NCI-H82 treated with DMSO at 0.1 percent for 48 hours (cell line): ENCODE measurements at regions not wholly inside any gene's neighbourhood (a gene's known extent, or its start where the extent isn't known, plus 50 kb on each side); places are given as distances from the start of the nearest gene placed in this dataset.
"Not testable (repeated sequence)": the region's sequence is repeated elsewhere in the genome, so short reads cannot be mapped to it uniquely, and the experiment has no call there.

Source experiments
- DNase-seq: peaks from one replicate; lab custom pipeline; 2025; ENCODE audit not compliant: unreplicated experiment; lab: John Stamatoyannopoulos, UW

- DNase-seq, result no peak
Measured at GRCh38 chr4:13981499-13981898, 354.0 kb upstream of the BOD1L1 start.

- no peak for DNase-seq
Measured at GRCh38 chr4:13982010-13982409, 354.5 kb upstream of the BOD1L1 start.

- no peak for DNase-seq
Measured at GRCh38 chr4:13983189-13983790, 355.8 kb upstream of the BOD1L1 start.

GRCh38 chr4:13984991-13985800, 357.7 kb upstream of the BOD1L1 start:
- no peak for DNase-seq

- no peak for DNase-seq
Measured at GRCh38 chr4:13985837-13986236, 358.3 kb upstream of the BOD1L1 start.

- no peak for DNase-seq
Measured at GRCh38 chr4:13986548-13986947, 359.0 kb upstream of the BOD1L1 start.

- no peak for DNase-seq
Measured at GRCh38 chr4:13988353-13989305, 361.1 kb upstream of the BOD1L1 start.

- DNase-seq, result no peak
Measured at GRCh38 chr4:13989501-13989900, 362.0 kb upstream of the BOD1L1 start.

- DNase-seq, result no peak
Measured at GRCh38 chr4:13990596-13991589, 363.4 kb upstream of the BOD1L1 start.

- no peak for DNase-seq
Measured at GRCh38 chr4:13992041-13992440, 364.5 kb upstream of the BOD1L1 start.

GRCh38 chr4:13992975-13993520, 365.5 kb upstream of the BOD1L1 start:
- no peak for DNase-seq

- DNase-seq, result no peak
Measured at GRCh38 chr4:13994016-13994415, 366.5 kb upstream of the BOD1L1 start.

- no peak for DNase-seq
Measured at GRCh38 chr4:13998850-13999445, 371.4 kb upstream of the BOD1L1 start.

- no peak for DNase-seq
Measured at GRCh38 chr4:14000091-14000814, 372.7 kb upstream of the BOD1L1 start.

GRCh38 chr4:14002331-14002730, 374.8 kb upstream of the BOD1L1 start:
- DNase-seq, result not testable (repeated sequence)

- DNase-seq, result no peak
Measured at GRCh38 chr4:14008494-14008893, 381.0 kb upstream of the BOD1L1 start.

- DNase-seq, result no peak
Measured at GRCh38 chr4:14018191-14018853, 390.8 kb upstream of the BOD1L1 start.

GRCh38 chr4:14022456-14022855, 394.9 kb upstream of the BOD1L1 start:
- no peak for DNase-seq
